ENCODE measurements at regions not wholly inside any gene's neighbourhood (a gene's known extent, or its start where the extent isn't known, plus 50 kb on each side); places are given as distances from the start of the nearest gene placed in this dataset.
"Not testable (repeated sequence)": the region's sequence is repeated elsewhere in the genome, so short reads cannot be mapped to it uniquely, and the experiment has no call there.

DNA sequence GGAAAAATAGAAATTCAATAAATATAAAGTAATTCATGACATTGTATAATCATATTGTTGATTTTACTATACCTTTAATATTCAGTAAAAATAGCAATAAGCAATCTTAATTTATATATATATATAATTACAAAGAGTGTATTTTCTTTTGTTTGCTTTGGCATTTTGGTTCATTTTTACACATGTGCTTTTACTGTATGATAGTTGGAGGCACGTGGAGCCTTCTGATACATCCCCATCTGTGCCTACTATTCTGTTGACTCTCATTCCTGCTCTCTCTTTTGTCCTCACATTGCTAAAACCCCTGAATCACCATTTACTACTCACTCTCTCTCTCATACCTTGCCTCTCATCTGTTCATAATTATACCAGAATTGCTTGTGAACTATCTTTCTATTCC lies 106.4 kb upstream of the NDST4 start:
- in situ Hi-C loops (cut with HindIII; ENCODE audit: low sequenced_read_pairs): no loop called here
- no peak for DNase-seq (ENCODE audit: low read depth)
- TF ChIP-seq, protein P1, sequence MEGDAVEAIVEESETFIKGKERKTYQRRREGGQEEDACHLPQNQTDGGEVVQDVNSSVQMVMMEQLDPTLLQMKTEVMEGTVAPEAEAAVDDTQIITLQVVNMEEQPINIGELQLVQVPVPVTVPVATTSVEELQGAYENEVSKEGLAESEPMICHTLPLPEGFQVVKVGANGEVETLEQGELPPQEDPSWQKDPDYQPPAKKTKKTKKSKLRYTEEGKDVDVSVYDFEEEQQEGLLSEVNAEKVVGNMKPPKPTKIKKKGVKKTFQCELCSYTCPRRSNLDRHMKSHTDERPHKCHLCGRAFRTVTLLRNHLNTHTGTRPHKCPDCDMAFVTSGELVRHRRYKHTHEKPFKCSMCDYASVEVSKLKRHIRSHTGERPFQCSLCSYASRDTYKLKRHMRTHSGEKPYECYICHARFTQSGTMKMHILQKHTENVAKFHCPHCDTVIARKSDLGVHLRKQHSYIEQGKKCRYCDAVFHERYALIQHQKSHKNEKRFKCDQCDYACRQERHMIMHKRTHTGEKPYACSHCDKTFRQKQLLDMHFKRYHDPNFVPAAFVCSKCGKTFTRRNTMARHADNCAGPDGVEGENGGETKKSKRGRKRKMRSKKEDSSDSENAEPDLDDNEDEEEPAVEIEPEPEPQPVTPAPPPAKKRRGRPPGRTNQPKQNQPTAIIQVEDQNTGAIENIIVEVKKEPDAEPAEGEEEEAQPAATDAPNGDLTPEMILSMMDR (IDR thresholded peaks at IDR 0.05; ENCODE audit: low read depth, low read length, missing control alignments): no peak
- H3K4me3 ChIP-seq (ENCODE audit: low read depth, low read length): no peak overlapping the region

- no peak overlapping the region for H3K4me3 ChIP-seq (ENCODE audit: low read depth, low read length)
- no peak for DNase-seq (ENCODE audit: low read depth)
- in situ Hi-C loops (cut with HindIII; ENCODE audit: low sequenced_read_pairs): no loop called here
- TF ChIP-seq, protein P1 (IDR thresholded peaks at IDR 0.05; ENCODE audit: low read depth, low read length, missing control alignments): no peak
Measured at GRCh38 chr4:115219315-115219860, 106.0 kb upstream of the NDST4 start.

- TF ChIP-seq, protein P1 (IDR thresholded peaks at IDR 0.05; ENCODE audit: low read depth, low read length, missing control alignments): no peak
- DNase-seq (ENCODE audit: low read depth): no peak
- H3K4me3 ChIP-seq (ENCODE audit: low read depth, low read length): no peak overlapping the region
- in situ Hi-C loops (cut with HindIII; ENCODE audit: low sequenced_read_pairs): no loop called here
Measured at GRCh38 chr4:115215935-115216334, 102.5 kb upstream of the NDST4 start.

DNA sequence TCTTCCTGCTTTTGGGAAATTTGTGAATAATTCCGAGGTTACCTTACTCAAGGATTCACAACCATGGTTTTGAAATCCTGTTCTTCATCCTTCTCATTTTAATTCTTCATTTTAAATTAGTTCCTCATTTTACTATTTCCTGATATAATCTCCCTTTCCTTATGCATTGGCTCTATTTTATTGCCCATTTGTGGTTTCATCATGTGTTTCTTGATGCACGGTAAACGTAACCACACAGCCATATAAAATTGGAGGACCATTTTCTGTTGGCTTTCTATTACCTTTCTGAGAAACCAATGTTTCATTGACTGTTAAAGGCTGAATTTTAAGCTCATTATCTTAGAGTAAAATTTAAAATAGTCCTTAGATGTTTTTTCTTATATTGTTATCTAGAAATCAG lies 100.3 kb upstream of the NDST4 start:
- in situ Hi-C loops (cut with HindIII; ENCODE audit: low sequenced_read_pairs): no loop called here

DNA sequence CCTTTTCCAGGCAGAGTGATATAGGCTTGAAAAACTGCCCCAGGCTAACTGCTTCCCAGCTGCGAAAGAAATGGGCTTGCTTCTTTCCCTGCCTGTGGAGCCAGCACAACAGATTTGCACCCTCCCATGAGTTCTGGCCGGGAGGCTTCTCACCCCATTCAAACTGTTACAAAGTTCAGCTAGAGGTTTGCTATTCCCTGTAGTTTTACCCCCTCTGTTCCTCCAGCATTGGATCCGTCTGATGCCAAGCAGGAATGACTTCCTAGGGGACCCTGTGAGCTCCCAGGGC lies 87.6 kb upstream of the NDST4 start:
- in situ Hi-C loops (cut with HindIII; ENCODE audit: low sequenced_read_pairs): no loop called here
- no peak for DNase-seq (ENCODE audit: low read depth)
- no peak overlapping the region for H3K4me3 ChIP-seq (ENCODE audit: low read depth, low read length)
- TF ChIP-seq, protein P1 (IDR thresholded peaks at IDR 0.05; ENCODE audit: low read depth, low read length, missing control alignments): no peak

More for the DNA sequence above, 100.3 kb upstream of the NDST4 start:
- TF ChIP-seq, protein P1 (IDR thresholded peaks at IDR 0.05; ENCODE audit: low read depth, low read length, missing control alignments): no peak
- no peak overlapping the region for H3K4me3 ChIP-seq (ENCODE audit: low read depth, low read length)
- no peak for DNase-seq (ENCODE audit: low read depth)

GRCh38 chr4:115200201-115201041 lies 87.0 kb upstream of the NDST4 start:
- in situ Hi-C loops (cut with HindIII; ENCODE audit: low sequenced_read_pairs); H3K4me3 ChIP-seq (ENCODE audit: low read depth, low read length); DNase-seq (ENCODE audit: low read depth): not testable (repeated sequence)

- DNase-seq (ENCODE audit: low read depth); in situ Hi-C loops (cut with HindIII; ENCODE audit: low sequenced_read_pairs); H3K4me3 ChIP-seq (ENCODE audit: low read depth, low read length): not testable (repeated sequence)
Measured at GRCh38 chr4:115194612-115195011, 81.2 kb upstream of the NDST4 start.
